ENCODE measurements at regions not wholly inside any gene's neighbourhood (a gene's known extent, or its start where the extent isn't known, plus 50 kb on each side); places are given as distances from the start of the nearest gene placed in this dataset.

DNA sequence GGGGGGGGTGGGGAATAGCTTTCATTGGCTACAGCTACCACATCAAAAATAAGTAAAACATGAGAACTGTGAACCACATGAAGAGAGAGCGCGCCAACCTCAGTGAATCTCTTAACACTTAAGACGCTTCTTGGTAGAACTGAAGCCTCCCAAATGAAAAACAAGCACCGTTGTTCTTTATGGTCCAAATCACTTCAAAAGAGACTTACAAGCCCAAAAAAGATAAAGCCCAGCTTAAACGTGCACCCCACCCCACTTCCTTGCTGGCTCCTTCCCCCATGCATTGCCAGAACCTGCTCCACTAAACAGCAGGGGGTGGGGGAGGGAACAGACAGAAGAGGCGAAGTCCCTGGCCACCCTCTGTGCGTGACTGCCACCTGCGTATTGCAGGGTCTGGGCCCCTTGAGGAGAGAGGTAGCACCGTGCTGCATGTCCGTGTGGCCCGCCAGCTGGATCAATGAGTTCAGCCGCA lies 479.1 kb downstream of the FOXO1 start:
- no peaks in the 10 kb centered on the region for H3K79me2 ChIP-seq (replicated peaks; ENCODE audit: insufficient read depth)
- no peak overlapping the region for H3K27ac ChIP-seq (ENCODE audit: low read depth)
- no peak overlapping the region for H3K4me3 ChIP-seq
- Mint-ChIP-seq H3K27ac (no peak overlapping the region), H3K36me3 (ENCODE audit: low read depth) (no peaks in the 10 kb centered on the region), H3K4me1 (peaks cover 28% of the 10 kb centered on the region), H3K9me3 (no peaks in the 10 kb centered on the region), H3K27me3 (ENCODE audit: insufficient read depth, low read depth, poor library complexity) (peaks cover 3% of the 10 kb centered on the region), H3K4me3 (no peak overlapping the region)
- TF ChIP-seq CTCF (conservative IDR thresholded peaks at IDR 0.05; ENCODE audit: low read depth in 2 of 2) (no peak), STAT1 (IDR thresholded peaks at IDR 0.05; ENCODE audit: unreplicated experiment) (no peak), JUNB (IDR thresholded peaks at IDR 0.05; ENCODE audit: unreplicated experiment) (no peak), EZH2 (IDR thresholded peaks at IDR 0.05; ENCODE audit: low read depth, unreplicated experiment) (no peak), ZNF331 (CRISPR knock-in tag; IDR thresholded peaks at IDR 0.05; ENCODE audit: low read depth) (no peak), ZNF114 (CRISPR knock-in tag; IDR thresholded peaks at IDR 0.05) (no peak), POLR2AphosphoS5 (IDR thresholded peaks at IDR 0.05; ENCODE audit: low read depth) (no peak), NANOG (IDR thresholded peaks at IDR 0.05; ENCODE audit: borderline replicate concordance) (no peak), ZNF462 (CRISPR knock-in tag; IDR thresholded peaks at IDR 0.05) (no peak), CREB1 (CRISPR knock-in tag; IDR thresholded peaks at IDR 0.05; ENCODE audit: low read depth) (no peak)
- TF ChIP-seq, protein P1, sequence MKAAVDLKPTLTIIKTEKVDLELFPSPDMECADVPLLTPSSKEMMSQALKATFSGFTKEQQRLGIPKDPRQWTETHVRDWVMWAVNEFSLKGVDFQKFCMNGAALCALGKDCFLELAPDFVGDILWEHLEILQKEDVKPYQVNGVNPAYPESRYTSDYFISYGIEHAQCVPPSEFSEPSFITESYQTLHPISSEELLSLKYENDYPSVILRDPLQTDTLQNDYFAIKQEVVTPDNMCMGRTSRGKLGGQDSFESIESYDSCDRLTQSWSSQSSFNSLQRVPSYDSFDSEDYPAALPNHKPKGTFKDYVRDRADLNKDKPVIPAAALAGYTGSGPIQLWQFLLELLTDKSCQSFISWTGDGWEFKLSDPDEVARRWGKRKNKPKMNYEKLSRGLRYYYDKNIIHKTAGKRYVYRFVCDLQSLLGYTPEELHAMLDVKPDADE (IDR thresholded peaks at IDR 0.05), result no peak
- TF ChIP-seq, protein P2, sequence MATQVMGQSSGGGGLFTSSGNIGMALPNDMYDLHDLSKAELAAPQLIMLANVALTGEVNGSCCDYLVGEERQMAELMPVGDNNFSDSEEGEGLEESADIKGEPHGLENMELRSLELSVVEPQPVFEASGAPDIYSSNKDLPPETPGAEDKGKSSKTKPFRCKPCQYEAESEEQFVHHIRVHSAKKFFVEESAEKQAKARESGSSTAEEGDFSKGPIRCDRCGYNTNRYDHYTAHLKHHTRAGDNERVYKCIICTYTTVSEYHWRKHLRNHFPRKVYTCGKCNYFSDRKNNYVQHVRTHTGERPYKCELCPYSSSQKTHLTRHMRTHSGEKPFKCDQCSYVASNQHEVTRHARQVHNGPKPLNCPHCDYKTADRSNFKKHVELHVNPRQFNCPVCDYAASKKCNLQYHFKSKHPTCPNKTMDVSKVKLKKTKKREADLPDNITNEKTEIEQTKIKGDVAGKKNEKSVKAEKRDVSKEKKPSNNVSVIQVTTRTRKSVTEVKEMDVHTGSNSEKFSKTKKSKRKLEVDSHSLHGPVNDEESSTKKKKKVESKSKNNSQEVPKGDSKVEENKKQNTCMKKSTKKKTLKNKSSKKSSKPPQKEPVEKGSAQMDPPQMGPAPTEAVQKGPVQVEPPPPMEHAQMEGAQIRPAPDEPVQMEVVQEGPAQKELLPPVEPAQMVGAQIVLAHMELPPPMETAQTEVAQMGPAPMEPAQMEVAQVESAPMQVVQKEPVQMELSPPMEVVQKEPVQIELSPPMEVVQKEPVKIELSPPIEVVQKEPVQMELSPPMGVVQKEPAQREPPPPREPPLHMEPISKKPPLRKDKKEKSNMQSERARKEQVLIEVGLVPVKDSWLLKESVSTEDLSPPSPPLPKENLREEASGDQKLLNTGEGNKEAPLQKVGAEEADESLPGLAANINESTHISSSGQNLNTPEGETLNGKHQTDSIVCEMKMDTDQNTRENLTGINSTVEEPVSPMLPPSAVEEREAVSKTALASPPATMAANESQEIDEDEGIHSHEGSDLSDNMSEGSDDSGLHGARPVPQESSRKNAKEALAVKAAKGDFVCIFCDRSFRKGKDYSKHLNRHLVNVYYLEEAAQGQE (IDR thresholded peaks at IDR 0.05; ENCODE audit: unreplicated experiment), result no peak
- H3K36me3 ChIP-seq (ENCODE audit: insufficient read depth), result no peaks in the 10 kb centered on the region
- H4K20me1 ChIP-seq (replicated peaks; ENCODE audit: insufficient read depth), result no peaks in the 10 kb centered on the region
- ATAC-seq (peak; percentile 50), DNase-seq (ENCODE audit: low spot score) (peak; percentile 21)
- H3K9me2 ChIP-seq (ENCODE audit: insufficient read depth), result no peaks in the 10 kb centered on the region
- peak overlapping the region; percentile 85; the same call in 1 of the 2 replicates for H2AFZ ChIP-seq
- no peaks in the 10 kb centered on the region for H3F3A ChIP-seq (replicated peaks; ENCODE audit: low read depth)
- H3K27me3 ChIP-seq (ENCODE audit: insufficient read depth), result no peaks in the 10 kb centered on the region
- H3K4me1 ChIP-seq (ENCODE audit: insufficient read depth), result peaks cover 9% of the 10 kb centered on the region; the same call in 1 of the 2 replicates
- H3K4me2 ChIP-seq, result peak overlapping the region; percentile 51

Data from GM23338 (cell line).